Transverse colon (tissue), 4 donors: ENCODE measurements at regions not wholly inside any gene's neighbourhood (a gene's known extent, or its start where the extent isn't known, plus 50 kb on each side); places are given as distances from the start of the nearest gene placed in this dataset.

Experiments used
- DNase-seq: peaks from one replicate; pipeline ENCODE4 v3.0.0-alpha.2; 2019
- H3K27ac ChIP-seq, 4 donors: fragments of 200-600 bp; sonication (generic); 2 replicates each; pipeline ENCODE4 v1.5.1; 2016 to 2018; ENCODE audit warnings: inconsistent platforms in 4 of 4
- H3K27me3 ChIP-seq: fragments of 200-600 bp; sonication (generic); 2 replicates; pipeline ENCODE4 v1.5.1; 2017; ENCODE audit warnings: inconsistent platforms
- H3K36me3 ChIP-seq, 4 donors: fragments of 200-600 bp; sonication (generic); 2 replicates each; pipeline ENCODE4 v1.5.1; 2017 to 2019; ENCODE audit warnings: inconsistent platforms in 4 of 4
- H3K4me1 ChIP-seq, 4 donors: fragments of 200-600 bp; sonication (generic); 2 replicates each; pipeline ENCODE4 v1.5.1; 2017 to 2020; ENCODE audit warnings: inconsistent platforms in 4 of 4
- H3K4me3 ChIP-seq, 4 donors: fragments of 200-600 bp; sonication (generic); 1 replicate in 1 of 4; 2 replicates in 3 of 4; pipeline versions ENCODE4 v1.5.1 to v1.6.1; 2017 to 2019; ENCODE audit warnings: inconsistent platforms in 4 of 4
- H3K9me3 ChIP-seq, 2 donors: fragments of 200-600 bp; sonication (generic); 2 replicates each; pipeline ENCODE4 v1.5.1; 2017 to 2019; ENCODE audit warnings: inconsistent platforms in 2 of 2
- EP300 ChIP-seq: sonication (generic); formaldehyde crosslinking; IDR thresholded peaks from one replicate; pipeline ENCODE4 v1.6.1; 2017; ENCODE audit warnings: antibody characterized with exemption, low read depth
- POLR2A ChIP-seq: fragments of 450-650 bp; IDR thresholded peaks from one replicate; pipeline ENCODE4 v1.6.1; 2016; ENCODE audit warnings: antibody characterized with exemption, mild to moderate bottlenecking, moderate library complexity
- POLR2AphosphoS5 ChIP-seq, 3 donors: sonication (generic); formaldehyde crosslinking; IDR thresholded peaks; one replicate each; pipeline ENCODE4 v1.6.1; 2016; ENCODE audit warnings: antibody characterized with exemption in 3 of 3
- WGBS, 2 donors: methylation state at CpG; one replicate each; pipeline ENCODE4 v1.1.5; 2018; ENCODE audit warnings: low coverage in 1 of 2; 5-methylcytosine and 5-hydroxymethylcytosine counted together
- in situ Hi-C, 4 donors: fragments of 200-750 bp; cut with MboI; loops; one replicate each; pipeline versions ENCODE4 v1.15.0 to v1.15.1; 2017; ENCODE audit warnings: low sequenced_read_pairs in 3 of 4, low pct_ligation_motif_present in 1 of 4, low pct_unique_long_range_greater_than_20kb in 1 of 4
- intact Hi-C: fragments of 100-400 bp; cut with DNase I; formaldehyde crosslinking; loops from one replicate; pipeline ENCODE4 v1.15.1; 2023; ENCODE audit warnings: low total_unique reads
- TF ChIP-seq, protein P1 (sequence below), 5 experiments: fragments of 200-600 bp in 3 of 5; fragments of 450-650 bp in 2 of 5; sonication (generic) in 3 of 5; IDR thresholded peaks; 1 replicate in 2 of 5; 2 replicates in 3 of 5; pipeline ENCODE4 v1.5.1; 2016 to 2017; ENCODE audit warnings: antibody characterized with exemption in 5 of 5, inconsistent platforms in 3 of 5, mild to moderate bottlenecking in 2 of 5, moderate library complexity in 1 of 5

GRCh38 chr4:3709061-3709845 is 56.9 kb upstream of the ADRA2C start:
- Histone ChIP-seq H3K27ac (no peak overlapping the region), H3K9me3 (no peaks in the 10 kb centered on the region), H3K36me3 (no peaks in the 10 kb centered on the region), H3K4me3 (no peak overlapping the region), H3K4me1 (no peaks in the 10 kb centered on the region), H3K27me3 (peaks cover 4% of the 10 kb centered on the region)
- no peak for DNase-seq
- TF ChIP-seq, protein P1, sequence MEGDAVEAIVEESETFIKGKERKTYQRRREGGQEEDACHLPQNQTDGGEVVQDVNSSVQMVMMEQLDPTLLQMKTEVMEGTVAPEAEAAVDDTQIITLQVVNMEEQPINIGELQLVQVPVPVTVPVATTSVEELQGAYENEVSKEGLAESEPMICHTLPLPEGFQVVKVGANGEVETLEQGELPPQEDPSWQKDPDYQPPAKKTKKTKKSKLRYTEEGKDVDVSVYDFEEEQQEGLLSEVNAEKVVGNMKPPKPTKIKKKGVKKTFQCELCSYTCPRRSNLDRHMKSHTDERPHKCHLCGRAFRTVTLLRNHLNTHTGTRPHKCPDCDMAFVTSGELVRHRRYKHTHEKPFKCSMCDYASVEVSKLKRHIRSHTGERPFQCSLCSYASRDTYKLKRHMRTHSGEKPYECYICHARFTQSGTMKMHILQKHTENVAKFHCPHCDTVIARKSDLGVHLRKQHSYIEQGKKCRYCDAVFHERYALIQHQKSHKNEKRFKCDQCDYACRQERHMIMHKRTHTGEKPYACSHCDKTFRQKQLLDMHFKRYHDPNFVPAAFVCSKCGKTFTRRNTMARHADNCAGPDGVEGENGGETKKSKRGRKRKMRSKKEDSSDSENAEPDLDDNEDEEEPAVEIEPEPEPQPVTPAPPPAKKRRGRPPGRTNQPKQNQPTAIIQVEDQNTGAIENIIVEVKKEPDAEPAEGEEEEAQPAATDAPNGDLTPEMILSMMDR (IDR thresholded peaks at IDR 0.05) = no peak
- 89 to 91% methylated on average over 10 to 14 of the region's 14 CpGs for WGBS, 2 donors
- in situ Hi-C loops = no loop called here
- intact Hi-C loops = no loop called here

DNA sequence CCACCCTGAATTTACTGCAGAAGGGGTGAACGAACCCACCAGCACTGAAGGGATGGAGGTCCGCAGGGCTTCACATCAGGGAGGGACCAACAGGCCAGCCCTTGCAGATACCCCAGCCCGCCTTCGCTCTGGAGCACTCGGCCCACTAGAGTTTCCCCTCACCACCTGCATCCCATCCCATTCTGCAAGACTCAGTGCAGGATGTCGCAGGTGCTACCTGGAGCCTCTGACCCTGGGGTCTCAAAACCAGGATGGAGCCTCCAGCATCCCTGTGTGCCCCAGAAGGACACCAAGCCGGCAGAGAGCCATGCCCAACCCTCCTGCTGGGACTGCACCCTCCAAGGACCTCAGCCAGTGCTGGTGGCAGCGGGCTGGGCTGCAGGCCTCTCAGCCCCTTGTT is 57.6 kb upstream of the ADRA2C start:
- Histone ChIP-seq H3K27ac (no peak overlapping the region), H3K27me3 (peaks cover 11% of the 10 kb centered on the region), H3K4me1 (no peaks in the 10 kb centered on the region), H3K4me3 (no peak overlapping the region), H3K9me3 (no peaks in the 10 kb centered on the region), H3K36me3 (no peaks in the 10 kb centered on the region)
- intact Hi-C loops = no loop called here
- in situ Hi-C loops = no loop called here
- DNase-seq = no peak
- WGBS, 2 donors = 79% methylated on average over 8 of the region's 8 CpGs; no CpG with 5 or more reads in 1 of the 2 donors
- TF ChIP-seq EP300 = no peak
- TF ChIP-seq, protein P1 (IDR thresholded peaks at IDR 0.05) = no peak

DNA sequence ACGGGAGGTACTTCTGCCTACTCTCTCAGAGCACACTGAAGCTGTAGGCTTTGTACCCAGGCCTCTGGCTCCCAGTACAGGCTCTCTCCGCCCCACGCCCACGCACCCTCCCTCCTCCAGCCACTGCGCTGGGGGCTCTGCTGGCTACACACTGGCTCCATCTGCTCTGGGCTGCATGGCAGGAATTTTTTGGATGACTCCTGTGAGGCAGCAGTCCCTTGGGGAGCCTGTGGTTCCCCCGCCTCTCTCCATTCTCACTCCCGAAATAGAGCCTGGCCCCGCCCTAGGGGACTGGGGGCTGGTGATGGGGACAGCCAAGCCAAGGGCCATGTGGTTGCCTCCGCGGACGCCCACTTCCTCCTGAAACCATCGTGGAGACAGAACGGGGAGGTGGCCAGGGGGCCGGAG is 58.1 kb upstream of the ADRA2C start:
- intact Hi-C loops (no loop called here), in situ Hi-C loops (no loop called here)
- H3K27me3 ChIP-seq = peaks cover 16% of the 10 kb centered on the region
- H3K4me3 ChIP-seq = no peak overlapping the region
- H3K9me3 ChIP-seq = no peaks in the 10 kb centered on the region
- WGBS, 2 donors = 58% methylated on average over 14 of the region's 14 CpGs; no CpG with 5 or more reads in 1 of the 2 donors
- no peak for DNase-seq
- no peak overlapping the region for H3K27ac ChIP-seq
- no peaks in the 10 kb centered on the region for H3K36me3 ChIP-seq
- H3K4me1 ChIP-seq = no peaks in the 10 kb centered on the region
- no peak for TF ChIP-seq POLR2A
- no peak for TF ChIP-seq EP300
- TF ChIP-seq, protein P1 (IDR thresholded peaks at IDR 0.05) = no peak
- no peak for TF ChIP-seq POLR2AphosphoS5 (IDR thresholded peaks at IDR 0.05)

DNA sequence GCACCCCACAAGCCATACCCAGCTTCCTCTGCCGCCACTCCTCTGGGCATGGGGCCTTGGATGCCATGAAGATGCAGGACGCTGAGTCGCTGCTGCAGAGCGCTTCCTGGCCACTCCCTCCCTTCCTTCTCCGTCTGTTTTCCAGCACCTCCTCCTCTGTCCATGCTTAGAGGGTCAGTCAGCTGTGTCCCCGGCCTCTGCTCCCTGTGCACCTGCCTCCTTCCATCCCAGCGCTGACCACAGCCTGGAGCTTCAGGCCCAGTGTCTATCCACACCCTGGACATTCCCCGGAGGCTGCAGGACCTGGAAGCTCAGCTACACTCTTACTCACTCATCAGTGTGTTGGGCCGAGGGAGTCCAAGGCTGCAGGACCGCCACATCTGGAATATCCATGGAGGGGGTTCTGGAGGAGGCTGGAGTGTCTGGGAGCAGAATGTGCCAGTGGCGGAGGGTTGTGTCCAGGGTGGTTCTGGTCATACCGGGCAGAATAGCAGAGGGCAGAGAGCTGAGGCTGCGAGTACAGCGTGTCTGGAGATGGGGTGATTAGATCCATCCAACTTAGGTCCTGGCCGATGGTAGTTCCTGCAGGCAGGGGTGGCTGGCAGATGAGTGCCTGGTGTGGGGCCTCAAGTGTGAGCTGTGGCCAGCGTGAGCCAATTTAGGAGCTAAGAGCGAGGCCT is 58.6 kb upstream of the ADRA2C start:
- Histone ChIP-seq H3K27me3 (peaks cover 21% of the 10 kb centered on the region), H3K36me3 (no peaks in the 10 kb centered on the region), H3K4me3 (no peak overlapping the region), H3K9me3 (no peaks in the 10 kb centered on the region), H3K27ac (no peak overlapping the region), H3K4me1 (no peaks in the 10 kb centered on the region)
- WGBS, 2 donors = 71 to 73% methylated on average over 2 to 17 of the region's 17 CpGs
- TF ChIP-seq POLR2AphosphoS5 (IDR thresholded peaks at IDR 0.05) (no peak), EP300 (no peak), POLR2A (no peak)
- TF ChIP-seq, protein P1 (IDR thresholded peaks at IDR 0.05) = no peak
- intact Hi-C loops (no loop called here), in situ Hi-C loops (no loop called here)
- no peak for DNase-seq
